ENCODE measurements at regions not wholly inside any gene's neighbourhood (a gene's known extent, or its start where the extent isn't known, plus 50 kb on each side); places are given as distances from the start of the nearest gene placed in this dataset.
"Not testable (repeated sequence)": the region's sequence is repeated elsewhere in the genome, so short reads cannot be mapped to it uniquely, and the experiment has no call there.

GRCh38 chr9:22809371-22809770, 362.7 kb downstream of the DMRTA1 start:
- Histone ChIP-seq H3K36me3 (ENCODE audit: control insufficient read depth in 1 of 2, insufficient read depth in 2 of 2, low read length in 2 of 2) (no peaks in the 10 kb centered on the region), H3K9ac (ENCODE audit: low read depth in 1 of 2, low read length in 2 of 2) (no peak overlapping the region), H3K4me3 (ENCODE audit: low read depth in 1 of 2, low read length in 2 of 2) (no peak overlapping the region), H3K27me3 (ENCODE audit: control insufficient read depth in 1 of 2, insufficient read depth in 2 of 2, low read length in 2 of 2) (no peaks in the 10 kb centered on the region), H3K27ac (ENCODE audit: low read depth, low read length) (no peak overlapping the region), H3K9me3 (ENCODE audit: control insufficient read depth in 1 of 2, low read length in 2 of 2) (no peaks in the 10 kb centered on the region), H3K4me1 (ENCODE audit: control insufficient read depth in 1 of 2, insufficient read depth in 2 of 2, low read length in 2 of 2) (no peaks in the 10 kb centered on the region)

GRCh38 chr9:22813529-22813928, 366.9 kb downstream of the DMRTA1 start:
- Histone ChIP-seq H3K9me3 (ENCODE audit: control insufficient read depth in 1 of 2, low read length in 2 of 2) (no peaks in the 10 kb centered on the region), H3K4me3 (ENCODE audit: low read depth in 1 of 2, low read length in 2 of 2) (no peak overlapping the region), H3K4me1 (ENCODE audit: control insufficient read depth in 1 of 2, insufficient read depth in 2 of 2, low read length in 2 of 2) (no peaks in the 10 kb centered on the region), H3K27me3 (ENCODE audit: control insufficient read depth in 1 of 2, insufficient read depth in 2 of 2, low read length in 2 of 2) (no peaks in the 10 kb centered on the region), H3K9ac (ENCODE audit: low read depth in 1 of 2, low read length in 2 of 2) (no peak overlapping the region), H3K36me3 (ENCODE audit: control insufficient read depth in 1 of 2, insufficient read depth in 2 of 2, low read length in 2 of 2) (no peaks in the 10 kb centered on the region), H3K27ac (ENCODE audit: low read depth, low read length) (no peak overlapping the region)

GRCh38 chr9:22815246-22815645, 368.6 kb downstream of the DMRTA1 start:
- Histone ChIP-seq H3K9ac (ENCODE audit: low read depth in 1 of 2, low read length in 2 of 2) (no peak overlapping the region), H3K4me1 (ENCODE audit: control insufficient read depth in 1 of 2, insufficient read depth in 2 of 2, low read length in 2 of 2) (no peaks in the 10 kb centered on the region), H3K36me3 (ENCODE audit: control insufficient read depth in 1 of 2, insufficient read depth in 2 of 2, low read length in 2 of 2) (no peaks in the 10 kb centered on the region), H3K4me3 (ENCODE audit: low read depth in 1 of 2, low read length in 2 of 2) (no peak overlapping the region), H3K27me3 (ENCODE audit: control insufficient read depth in 1 of 2, insufficient read depth in 2 of 2, low read length in 2 of 2) (no peaks in the 10 kb centered on the region), H3K9me3 (ENCODE audit: control insufficient read depth in 1 of 2, low read length in 2 of 2) (peaks cover 0 to 2% of the 10 kb centered on the region in 2 donors), H3K27ac (ENCODE audit: low read depth, low read length) (no peak overlapping the region)

GRCh38 chr9:22817181-22817580, 370.6 kb downstream of the DMRTA1 start:
- no peak overlapping the region for H3K4me3 ChIP-seq (ENCODE audit: low read depth in 1 of 2, low read length in 2 of 2)
- peaks cover 0 to 2% of the 10 kb centered on the region in 2 donors for H3K9me3 ChIP-seq (ENCODE audit: control insufficient read depth in 1 of 2, low read length in 2 of 2)

GRCh38 chr9:22829236-22829635, 382.6 kb downstream of the DMRTA1 start:
- no peaks in the 10 kb centered on the region for H3K36me3 ChIP-seq (ENCODE audit: control insufficient read depth in 1 of 2, insufficient read depth in 2 of 2, low read length in 2 of 2)
- no peak overlapping the region for H3K9ac ChIP-seq (ENCODE audit: low read depth in 1 of 2, low read length in 2 of 2)
- H3K9me3 ChIP-seq (ENCODE audit: control insufficient read depth in 1 of 2, low read length in 2 of 2) = peaks cover 0 to 10% of the 10 kb centered on the region in 2 donors
- H3K4me3 ChIP-seq (ENCODE audit: low read depth in 1 of 2, low read length in 2 of 2) = no peak overlapping the region
- H3K4me1 ChIP-seq (ENCODE audit: control insufficient read depth in 1 of 2, insufficient read depth in 2 of 2, low read length in 2 of 2) = no peaks in the 10 kb centered on the region
- no peaks in the 10 kb centered on the region for H3K27me3 ChIP-seq (ENCODE audit: control insufficient read depth in 1 of 2, insufficient read depth in 2 of 2, low read length in 2 of 2)
- H3K27ac ChIP-seq (ENCODE audit: low read depth, low read length) = no peak overlapping the region

More at GRCh38 chr9:22817181-22817580, 370.6 kb downstream of the DMRTA1 start:
- H3K36me3 ChIP-seq (ENCODE audit: control insufficient read depth in 1 of 2, insufficient read depth in 2 of 2, low read length in 2 of 2) = no peaks in the 10 kb centered on the region
- H3K9ac ChIP-seq (ENCODE audit: low read depth in 1 of 2, low read length in 2 of 2) = no peak overlapping the region
- H3K4me1 ChIP-seq (ENCODE audit: control insufficient read depth in 1 of 2, insufficient read depth in 2 of 2, low read length in 2 of 2) = no peaks in the 10 kb centered on the region
- H3K27me3 ChIP-seq (ENCODE audit: control insufficient read depth in 1 of 2, insufficient read depth in 2 of 2, low read length in 2 of 2) = no peaks in the 10 kb centered on the region
- H3K27ac ChIP-seq (ENCODE audit: low read depth, low read length) = no peak overlapping the region

GRCh38 chr9:22838266-22838665, 391.6 kb downstream of the DMRTA1 start:
- H3K27ac ChIP-seq (ENCODE audit: low read depth, low read length) = no peak overlapping the region
- H3K4me1 ChIP-seq (ENCODE audit: control insufficient read depth in 1 of 2, insufficient read depth in 2 of 2, low read length in 2 of 2) = no peaks in the 10 kb centered on the region
- H3K9ac ChIP-seq (ENCODE audit: low read depth in 1 of 2, low read length in 2 of 2) = no peak overlapping the region
- H3K27me3 ChIP-seq (ENCODE audit: control insufficient read depth in 1 of 2, insufficient read depth in 2 of 2, low read length in 2 of 2) = no peaks in the 10 kb centered on the region
- H3K4me3 ChIP-seq (ENCODE audit: low read depth in 1 of 2, low read length in 2 of 2) = no peak overlapping the region
- H3K36me3 ChIP-seq (ENCODE audit: control insufficient read depth in 1 of 2, insufficient read depth in 2 of 2, low read length in 2 of 2) = no peaks in the 10 kb centered on the region
- peaks cover 0 to 14% of the 10 kb centered on the region in 2 donors for H3K9me3 ChIP-seq (ENCODE audit: control insufficient read depth in 1 of 2, low read length in 2 of 2)

- H3K36me3 ChIP-seq (ENCODE audit: control insufficient read depth in 1 of 2, insufficient read depth in 2 of 2, low read length in 2 of 2) = no peaks in the 10 kb centered on the region
- no peak overlapping the region for H3K4me3 ChIP-seq (ENCODE audit: low read depth in 1 of 2, low read length in 2 of 2)
- peaks cover 13 to 20% of the 10 kb centered on the region in 2 donors for H3K9me3 ChIP-seq (ENCODE audit: control insufficient read depth in 1 of 2, low read length in 2 of 2)
- H3K27ac ChIP-seq (ENCODE audit: low read depth, low read length) = no peak overlapping the region
- no peaks in the 10 kb centered on the region for H3K4me1 ChIP-seq (ENCODE audit: control insufficient read depth in 1 of 2, insufficient read depth in 2 of 2, low read length in 2 of 2)
- H3K27me3 ChIP-seq (ENCODE audit: control insufficient read depth in 1 of 2, insufficient read depth in 2 of 2, low read length in 2 of 2) = no peaks in the 10 kb centered on the region
- H3K9ac ChIP-seq (ENCODE audit: low read depth in 1 of 2, low read length in 2 of 2) = no peak overlapping the region
Measured at GRCh38 chr9:22840641-22841040, 394.0 kb downstream of the DMRTA1 start.

- H3K4me1 ChIP-seq (ENCODE audit: control insufficient read depth in 1 of 2, insufficient read depth in 2 of 2, low read length in 2 of 2); H3K36me3 ChIP-seq (ENCODE audit: control insufficient read depth in 1 of 2, insufficient read depth in 2 of 2, low read length in 2 of 2); H3K9ac ChIP-seq (ENCODE audit: low read depth in 1 of 2, low read length in 2 of 2); H3K27me3 ChIP-seq (ENCODE audit: control insufficient read depth in 1 of 2, insufficient read depth in 2 of 2, low read length in 2 of 2); H3K27ac ChIP-seq (ENCODE audit: low read depth, low read length); H3K4me3 ChIP-seq (ENCODE audit: low read depth in 1 of 2, low read length in 2 of 2): not testable (repeated sequence)
- peaks cover 26 to 30% of the 10 kb centered on the region in 2 donors for H3K9me3 ChIP-seq (ENCODE audit: control insufficient read depth in 1 of 2, low read length in 2 of 2)
Measured at GRCh38 chr9:22845243-22845642, 398.6 kb downstream of the DMRTA1 start.

- Histone ChIP-seq H3K27ac (ENCODE audit: low read depth, low read length) (no peak overlapping the region), H3K4me1 (ENCODE audit: control insufficient read depth in 1 of 2, insufficient read depth in 2 of 2, low read length in 2 of 2) (no peaks in the 10 kb centered on the region), H3K36me3 (ENCODE audit: control insufficient read depth in 1 of 2, insufficient read depth in 2 of 2, low read length in 2 of 2) (no peaks in the 10 kb centered on the region), H3K27me3 (ENCODE audit: control insufficient read depth in 1 of 2, insufficient read depth in 2 of 2, low read length in 2 of 2) (no peaks in the 10 kb centered on the region), H3K4me3 (ENCODE audit: low read depth in 1 of 2, low read length in 2 of 2) (no peak overlapping the region), H3K9me3 (ENCODE audit: control insufficient read depth in 1 of 2, low read length in 2 of 2) (no peaks in the 10 kb centered on the region), H3K9ac (ENCODE audit: low read depth in 1 of 2, low read length in 2 of 2) (no peak overlapping the region)
Measured at GRCh38 chr9:22855980-22856379, 409.4 kb downstream of the DMRTA1 start.

- no peaks in the 10 kb centered on the region for H3K9me3 ChIP-seq (ENCODE audit: control insufficient read depth in 1 of 2, low read length in 2 of 2)
- no peaks in the 10 kb centered on the region for H3K27me3 ChIP-seq (ENCODE audit: control insufficient read depth in 1 of 2, insufficient read depth in 2 of 2, low read length in 2 of 2)
- H3K36me3 ChIP-seq (ENCODE audit: control insufficient read depth in 1 of 2, insufficient read depth in 2 of 2, low read length in 2 of 2) = no peaks in the 10 kb centered on the region
- no peak overlapping the region for H3K4me3 ChIP-seq (ENCODE audit: low read depth in 1 of 2, low read length in 2 of 2)
- H3K27ac ChIP-seq (ENCODE audit: low read depth, low read length) = no peak overlapping the region
- H3K4me1 ChIP-seq (ENCODE audit: control insufficient read depth in 1 of 2, insufficient read depth in 2 of 2, low read length in 2 of 2) = no peaks in the 10 kb centered on the region
- H3K9ac ChIP-seq (ENCODE audit: low read depth in 1 of 2, low read length in 2 of 2) = no peak overlapping the region
Measured at GRCh38 chr9:22857316-22857715, 410.7 kb downstream of the DMRTA1 start.

- Histone ChIP-seq H3K27ac (ENCODE audit: low read depth, low read length) (no peak overlapping the region), H3K9ac (ENCODE audit: low read depth in 1 of 2, low read length in 2 of 2) (no peak overlapping the region), H3K27me3 (ENCODE audit: control insufficient read depth in 1 of 2, insufficient read depth in 2 of 2, low read length in 2 of 2) (no peaks in the 10 kb centered on the region), H3K4me1 (ENCODE audit: control insufficient read depth in 1 of 2, insufficient read depth in 2 of 2, low read length in 2 of 2) (no peaks in the 10 kb centered on the region), H3K9me3 (ENCODE audit: control insufficient read depth in 1 of 2, low read length in 2 of 2) (no peaks in the 10 kb centered on the region), H3K4me3 (ENCODE audit: low read depth in 1 of 2, low read length in 2 of 2) (no peak overlapping the region), H3K36me3 (ENCODE audit: control insufficient read depth in 1 of 2, insufficient read depth in 2 of 2, low read length in 2 of 2) (no peaks in the 10 kb centered on the region)
Measured at GRCh38 chr9:22863106-22863505, 416.5 kb downstream of the DMRTA1 start.
